ENCODE measurements at regions not wholly inside any gene's neighbourhood (a gene's known extent, or its start where the extent isn't known, plus 50 kb on each side); places are given as distances from the start of the nearest gene placed in this dataset.

DNA sequence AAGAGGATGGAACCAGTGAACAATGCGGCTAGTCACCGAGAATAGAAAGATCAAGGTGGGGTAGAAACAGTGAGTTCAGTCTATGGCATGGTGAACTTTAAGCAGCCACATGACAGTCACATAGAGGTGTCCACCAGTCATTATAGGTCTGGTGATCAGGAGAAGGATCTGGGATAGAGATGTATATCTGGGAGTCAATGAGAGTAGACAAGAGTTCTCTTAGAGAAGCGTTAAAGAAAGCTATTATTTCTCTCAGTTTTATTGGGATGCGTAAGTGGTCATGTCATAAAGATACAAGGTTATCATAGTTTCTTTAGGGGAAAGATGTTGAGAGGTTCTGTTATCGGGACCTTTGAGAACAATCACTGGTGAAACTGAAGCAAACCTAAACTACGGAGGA lies 136.1 kb upstream of the SLC38A2 start:
- H3K9ac ChIP-seq (ENCODE audit: low read length) = no peak overlapping the region
- no peak overlapping the region for H3K4me3 ChIP-seq (ENCODE audit: low read depth, low read length, poor library complexity, severe bottlenecking)
- H4K20me1 ChIP-seq (ENCODE audit: insufficient read depth, low read length) = no peaks in the 10 kb centered on the region
- no peaks in the 10 kb centered on the region for H3K27me3 ChIP-seq (ENCODE audit: insufficient read depth, low read length)
- H3K4me1 ChIP-seq (ENCODE audit: insufficient read depth, low read length, severe bottlenecking) = no peaks in the 10 kb centered on the region
- H3K9me3 ChIP-seq (ENCODE audit: low read length) = peaks cover 3% of the 10 kb centered on the region; the same call in 1 of the 2 replicates
- no peaks in the 10 kb centered on the region for H3K9me2 ChIP-seq (ENCODE audit: low read depth, low read length)
- TF ChIP-seq EZH2 (IDR thresholded peaks at IDR 0.05; ENCODE audit: borderline replicate concordance, low read length) = no peak
- TF ChIP-seq CTCF (IDR thresholded peaks at IDR 0.05; ENCODE audit: low read length) = no peak
- no peak overlapping the region for H2AFZ ChIP-seq (ENCODE audit: low read length)
- no peak overlapping the region for H3K27ac ChIP-seq (ENCODE audit: low read depth, low read length, poor library complexity, severe bottlenecking)
- no peak overlapping the region for H3K4me2 ChIP-seq (ENCODE audit: low read length)
- no peaks in the 10 kb centered on the region for H3F3A ChIP-seq (ENCODE audit: insufficient read depth, low read length)
- H3K36me3 ChIP-seq (ENCODE audit: insufficient read depth, low read length) = no peaks in the 10 kb centered on the region
- no peaks in the 10 kb centered on the region for H3K79me2 ChIP-seq (ENCODE audit: insufficient read depth, low read length)

- Histone ChIP-seq H3K36me3 (ENCODE audit: insufficient read depth, low read length) (no peaks in the 10 kb centered on the region), H3K9me2 (ENCODE audit: low read depth, low read length) (no peaks in the 10 kb centered on the region), H3K79me2 (ENCODE audit: insufficient read depth, low read length) (no peaks in the 10 kb centered on the region), H3K4me2 (ENCODE audit: low read length) (no peak overlapping the region), H3K4me1 (ENCODE audit: insufficient read depth, low read length, severe bottlenecking) (no peaks in the 10 kb centered on the region), H3K4me3 (ENCODE audit: low read depth, low read length, poor library complexity, severe bottlenecking) (no peak overlapping the region), H4K20me1 (ENCODE audit: insufficient read depth, low read length) (no peaks in the 10 kb centered on the region), H3F3A (ENCODE audit: insufficient read depth, low read length) (no peaks in the 10 kb centered on the region), H3K9me3 (ENCODE audit: low read length) (peaks cover 3% of the 10 kb centered on the region; the same call in 1 of the 2 replicates), H3K9ac (ENCODE audit: low read length) (no peak overlapping the region), H3K27ac (ENCODE audit: low read depth, low read length, poor library complexity, severe bottlenecking) (no peak overlapping the region), H2AFZ (ENCODE audit: low read length) (no peak overlapping the region), H3K27me3 (ENCODE audit: insufficient read depth, low read length) (no peaks in the 10 kb centered on the region)
- TF ChIP-seq CTCF (IDR thresholded peaks at IDR 0.05; ENCODE audit: low read length) (no peak), EZH2 (IDR thresholded peaks at IDR 0.05; ENCODE audit: borderline replicate concordance, low read length) (no peak)
Observed at GRCh38 chr12:46507766-46508165, 135.2 kb upstream of the SLC38A2 start.

- no peak overlapping the region for H3K4me3 ChIP-seq (ENCODE audit: low read depth, low read length, poor library complexity, severe bottlenecking)
- no peak for TF ChIP-seq CTCF (IDR thresholded peaks at IDR 0.05; ENCODE audit: low read length)
- TF ChIP-seq EZH2 (IDR thresholded peaks at IDR 0.05; ENCODE audit: borderline replicate concordance, low read length) = no peak
- H3K9me2 ChIP-seq (ENCODE audit: low read depth, low read length) = no peaks in the 10 kb centered on the region
- peaks cover 3% of the 10 kb centered on the region; the same call in 1 of the 2 replicates for H3K9me3 ChIP-seq (ENCODE audit: low read length)
- no peaks in the 10 kb centered on the region for H3K27me3 ChIP-seq (ENCODE audit: insufficient read depth, low read length)
- no peaks in the 10 kb centered on the region for H3K36me3 ChIP-seq (ENCODE audit: insufficient read depth, low read length)
- no peak overlapping the region for H2AFZ ChIP-seq (ENCODE audit: low read length)
- H3K79me2 ChIP-seq (ENCODE audit: insufficient read depth, low read length) = no peaks in the 10 kb centered on the region
- H3K4me1 ChIP-seq (ENCODE audit: insufficient read depth, low read length, severe bottlenecking) = no peaks in the 10 kb centered on the region
- H4K20me1 ChIP-seq (ENCODE audit: insufficient read depth, low read length) = no peaks in the 10 kb centered on the region
- no peaks in the 10 kb centered on the region for H3F3A ChIP-seq (ENCODE audit: insufficient read depth, low read length)
- H3K27ac ChIP-seq (ENCODE audit: low read depth, low read length, poor library complexity, severe bottlenecking) = no peak overlapping the region
- no peak overlapping the region for H3K9ac ChIP-seq (ENCODE audit: low read length)
- H3K4me2 ChIP-seq (ENCODE audit: low read length) = no peak overlapping the region
Observed at GRCh38 chr12:46506961-46507360, 134.4 kb upstream of the SLC38A2 start.
